NCI-H2171 (cell line): ENCODE measurements at regions not wholly inside any gene's neighbourhood (a gene's known extent, or its start where the extent isn't known, plus 50 kb on each side); places are given as distances from the start of the nearest gene placed in this dataset.
"Not testable (repeated sequence)": the region's sequence is repeated elsewhere in the genome, so short reads cannot be mapped to it uniquely, and the experiment has no call there.

Experiments
- DNase-seq: peaks from one replicate; lab custom pipeline; 2025; lab: John Stamatoyannopoulos, UW

- no peak for DNase-seq
These were observed 257.4 kb upstream of the USP25 start for GRCh38 chr21:15472108-15473040.

GRCh38 chr21:15477773-15478172, 252.0 kb upstream of the USP25 start:
- DNase-seq, result not testable (repeated sequence)

- no peak for DNase-seq
These were observed 249.6 kb upstream of the USP25 start for GRCh38 chr21:15480160-15480559.

- DNase-seq, result peak; percentile 28
These were observed 246.5 kb upstream of the USP25 start for GRCh38 chr21:15483138-15483780.

GRCh38 chr21:15486460-15487195, 243.2 kb upstream of the USP25 start:
- no peak for DNase-seq

GRCh38 chr21:15487196-15487550, 242.6 kb upstream of the USP25 start:
- DNase-seq, result no peak

GRCh38 chr21:15491100-15491499, 238.7 kb upstream of the USP25 start:
- DNase-seq, result no peak

- DNase-seq, result no peak
These were observed 236.1 kb upstream of the USP25 start for GRCh38 chr21:15493646-15494045.

- no peak for DNase-seq
These were observed 235.3 kb upstream of the USP25 start for GRCh38 chr21:15494481-15494880.

GRCh38 chr21:15495965-15496364, 233.8 kb upstream of the USP25 start:
- DNase-seq, result no peak

- DNase-seq, result no peak
These were observed 232.9 kb upstream of the USP25 start for GRCh38 chr21:15496911-15497310.

- no peak for DNase-seq
These were observed 231.3 kb upstream of the USP25 start for GRCh38 chr21:15498455-15498854.

GRCh38 chr21:15506086-15506485, 223.7 kb upstream of the USP25 start:
- DNase-seq, result no peak

- DNase-seq, result no peak
These were observed 221.2 kb upstream of the USP25 start for GRCh38 chr21:15508554-15508953.

GRCh38 chr21:15514073-15514946, 215.5 kb upstream of the USP25 start:
- DNase-seq, result no peak

- DNase-seq, result no peak
These were observed 213.9 kb upstream of the USP25 start for GRCh38 chr21:15515908-15516307.

GRCh38 chr21:15517394-15517793, 212.4 kb upstream of the USP25 start:
- DNase-seq, result no peak

- DNase-seq, result no peak
These were observed 208.8 kb upstream of the USP25 start for GRCh38 chr21:15520811-15521643.

- no peak for DNase-seq
These were observed 208.2 kb upstream of the USP25 start for GRCh38 chr21:15521644-15522001.

GRCh38 chr21:15522148-15522547, 207.6 kb upstream of the USP25 start:
- DNase-seq, result no peak

- no peak for DNase-seq
These were observed 204.9 kb upstream of the USP25 start for GRCh38 chr21:15524855-15525254.
